ENCODE measurements at regions not wholly inside any gene's neighbourhood (a gene's known extent, or its start where the extent isn't known, plus 50 kb on each side); places are given as distances from the start of the nearest gene placed in this dataset.
A peak's percentile ranks its signal among the peaks of the same experiment; 100 is the strongest.

- no peak for ATAC-seq
- Histone ChIP-seq H3K27ac (ENCODE audit: low read length) (peak overlapping the region; percentile 45; the same call in 1 of the 2 replicates), H3K9me3 (ENCODE audit: control insufficient read depth, insufficient read depth, low read depth, low read length) (no peaks in the 10 kb centered on the region), H3K36me3 (ENCODE audit: control insufficient read depth, insufficient read depth, low read length) (no peaks in the 10 kb centered on the region), H3K4me3 (ENCODE audit: low read depth in 2 of 2, low read length in 2 of 2) (no peak overlapping the region), H3K27me3 (ENCODE audit: control insufficient read depth, insufficient read depth, low read length) (no peaks in the 10 kb centered on the region), H3K4me1 (ENCODE audit: control insufficient read depth, insufficient read depth, low read length) (no peaks in the 10 kb centered on the region; the same call in 1 of the 2 replicates)
- TF ChIP-seq TCF7L2 (IDR thresholded peaks at IDR 0.05; ENCODE audit: low read depth, low read length) (no peak), POLR2AphosphoS5 (IDR thresholded peaks at IDR 0.05; ENCODE audit: low read depth, low read length) (no peak), SIN3A (IDR thresholded peaks at IDR 0.05; ENCODE audit: borderline replicate concordance, insufficient read depth, low read depth, low read length) (no peak), REST (IDR thresholded peaks at IDR 0.05; ENCODE audit: insufficient read depth in 1 of 2, low read depth in 2 of 2, low read length in 1 of 2) (no peak), CTCF (IDR thresholded peaks at IDR 0.05) (no peak)
- CTCF ChIA-PET = no interaction called here
- no TSS peak for BruUV-seq (replicated peaks)
- POLR2A ChIA-PET = interaction anchor here (0.6 kb wide), 1 partner anchor 1153 kb away, joined by 3 read pairs; no protein-coding TSS in a partner anchor
- intact Hi-C loops (cut with micrococcal nuclease; ENCODE audit: unreplicated experiment) = no loop called here
- DNase-seq (ENCODE audit: low read depth, low spot score) = no peak
- in situ Hi-C loops (cut with HindIII; ENCODE audit: low pct_unique_long_range_greater_than_20kb, low sequenced_read_pairs) = no loop called here
Measured at GRCh38 chr6:44739181-44739580, 351.7 kb downstream of the CDC5L start.

GRCh38 chr6:44740566-44741120, 353.1 kb downstream of the CDC5L start:
- intact Hi-C loops (cut with micrococcal nuclease; ENCODE audit: unreplicated experiment) (no loop called here), in situ Hi-C loops (cut with HindIII; ENCODE audit: low pct_unique_long_range_greater_than_20kb, low sequenced_read_pairs) (no loop called here)
- TF ChIP-seq CTCF (IDR thresholded peaks at IDR 0.05) = no peak
- no peak for TF ChIP-seq POLR2AphosphoS5 (IDR thresholded peaks at IDR 0.05; ENCODE audit: low read depth, low read length)
- ChIA-PET CTCF (no interaction called here), POLR2A (no interaction called here)
- ATAC-seq (no peak), DNase-seq (ENCODE audit: low read depth, low spot score) (no peak)
- Histone ChIP-seq H3K27me3 (ENCODE audit: control insufficient read depth, insufficient read depth, low read length) (no peaks in the 10 kb centered on the region), H3K9me3 (ENCODE audit: control insufficient read depth, insufficient read depth, low read depth, low read length) (no peaks in the 10 kb centered on the region), H3K4me1 (ENCODE audit: control insufficient read depth, insufficient read depth, low read length) (no peaks in the 10 kb centered on the region; the same call in 1 of the 2 replicates), H3K4me3 (ENCODE audit: low read depth in 2 of 2, low read length in 2 of 2) (no peak overlapping the region), H3K36me3 (ENCODE audit: control insufficient read depth, insufficient read depth, low read length) (no peaks in the 10 kb centered on the region), H3K27ac (ENCODE audit: low read length) (no peak overlapping the region)
- no TSS peak for BruUV-seq (replicated peaks)
